Peyer's patch (tissue), 4 donors: ENCODE measurements at regions not wholly inside any gene's neighbourhood (a gene's known extent, or its start where the extent isn't known, plus 50 kb on each side); places are given as distances from the start of the nearest gene placed in this dataset.

Experiments
- DNase-seq, 3 donors: peaks; one replicate each; pipeline ENCODE4 v3.0.0-alpha.2; 2017 to 2019
- H3K27ac ChIP-seq, 4 donors: fragments of 200-600 bp; sonication (generic); one replicate each; pipeline ENCODE4 v1.5.1; 2016 to 2019
- H3K27me3 ChIP-seq, 2 donors: fragments of 200-600 bp; sonication (generic); one replicate each; pipeline ENCODE4 v1.5.1; 2019
- H3K36me3 ChIP-seq, 3 donors: fragments of 200-600 bp; sonication (generic); one replicate each; pipeline ENCODE4 v1.5.1; 2016 to 2019
- H3K4me1 ChIP-seq, 4 donors: fragments of 200-600 bp; sonication (generic); one replicate each; pipeline ENCODE4 v1.5.1; 2016 to 2019
- H3K4me3 ChIP-seq, 4 donors: fragments of 200-600 bp; sonication (generic); 1 replicate in 3 of 4; 2 replicates in 1 of 4; pipeline ENCODE4 v1.5.1; 2016 to 2019; ENCODE audit warnings: mild to moderate bottlenecking in 1 of 4
- H3K9me3 ChIP-seq, 4 donors: fragments of 200-600 bp; sonication (generic); one replicate each; pipeline ENCODE4 v1.5.1; 2016 to 2019; ENCODE audit warnings: mild to moderate bottlenecking in 1 of 4
- POLR2A ChIP-seq, 2 donors: fragments of 450-650 bp; IDR thresholded peaks; one replicate each; pipeline ENCODE4 v1.5.1; 2017; ENCODE audit warnings: antibody characterized with exemption in 2 of 2, mild to moderate bottlenecking in 2 of 2, moderate library complexity in 2 of 2
- TF ChIP-seq, protein P1 (sequence below), 6 experiments: fragments of 450-650 bp in 4 of 6; fragments of 200-600 bp in 2 of 6; sonication (generic) in 1 of 6; IDR thresholded peaks; one replicate each; pipeline ENCODE4 v1.5.1; 2017 to 2019; ENCODE audit warnings: antibody characterized with exemption in 6 of 6, mild to moderate bottlenecking in 3 of 6, moderate library complexity in 1 of 6

DNA sequence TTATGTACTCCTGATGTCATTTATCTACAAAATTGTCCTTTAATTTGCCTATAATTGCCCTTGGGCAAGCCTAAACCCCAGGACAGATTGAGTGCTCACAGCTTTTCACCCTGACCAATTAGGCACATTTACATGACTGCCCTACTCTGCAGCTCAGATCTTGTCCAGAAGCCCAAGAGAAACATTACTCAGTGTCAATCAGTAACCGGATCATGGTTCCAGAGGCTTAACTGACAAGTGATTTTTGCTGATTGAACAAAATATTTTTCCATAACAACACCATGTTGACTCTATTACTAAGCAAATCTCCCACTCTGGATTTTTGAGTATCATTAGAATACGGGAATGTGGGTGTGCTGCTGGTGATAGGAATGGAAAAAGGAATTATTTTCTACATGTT, 465.4 kb upstream of the TNP1 start:
- Histone ChIP-seq H3K27me3 (no peaks in the 10 kb centered on the region), H3K36me3 (no peaks in the 10 kb centered on the region), H3K4me3 (no peak overlapping the region), H3K4me1 (no peaks in the 10 kb centered on the region), H3K9me3 (no peaks in the 10 kb centered on the region), H3K27ac (no peak overlapping the region)
- no peak for DNase-seq
- TF ChIP-seq POLR2A (IDR thresholded peaks at IDR 0.05), result no peak
- TF ChIP-seq, protein P1, sequence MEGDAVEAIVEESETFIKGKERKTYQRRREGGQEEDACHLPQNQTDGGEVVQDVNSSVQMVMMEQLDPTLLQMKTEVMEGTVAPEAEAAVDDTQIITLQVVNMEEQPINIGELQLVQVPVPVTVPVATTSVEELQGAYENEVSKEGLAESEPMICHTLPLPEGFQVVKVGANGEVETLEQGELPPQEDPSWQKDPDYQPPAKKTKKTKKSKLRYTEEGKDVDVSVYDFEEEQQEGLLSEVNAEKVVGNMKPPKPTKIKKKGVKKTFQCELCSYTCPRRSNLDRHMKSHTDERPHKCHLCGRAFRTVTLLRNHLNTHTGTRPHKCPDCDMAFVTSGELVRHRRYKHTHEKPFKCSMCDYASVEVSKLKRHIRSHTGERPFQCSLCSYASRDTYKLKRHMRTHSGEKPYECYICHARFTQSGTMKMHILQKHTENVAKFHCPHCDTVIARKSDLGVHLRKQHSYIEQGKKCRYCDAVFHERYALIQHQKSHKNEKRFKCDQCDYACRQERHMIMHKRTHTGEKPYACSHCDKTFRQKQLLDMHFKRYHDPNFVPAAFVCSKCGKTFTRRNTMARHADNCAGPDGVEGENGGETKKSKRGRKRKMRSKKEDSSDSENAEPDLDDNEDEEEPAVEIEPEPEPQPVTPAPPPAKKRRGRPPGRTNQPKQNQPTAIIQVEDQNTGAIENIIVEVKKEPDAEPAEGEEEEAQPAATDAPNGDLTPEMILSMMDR (IDR thresholded peaks at IDR 0.05), result no peak

DNA sequence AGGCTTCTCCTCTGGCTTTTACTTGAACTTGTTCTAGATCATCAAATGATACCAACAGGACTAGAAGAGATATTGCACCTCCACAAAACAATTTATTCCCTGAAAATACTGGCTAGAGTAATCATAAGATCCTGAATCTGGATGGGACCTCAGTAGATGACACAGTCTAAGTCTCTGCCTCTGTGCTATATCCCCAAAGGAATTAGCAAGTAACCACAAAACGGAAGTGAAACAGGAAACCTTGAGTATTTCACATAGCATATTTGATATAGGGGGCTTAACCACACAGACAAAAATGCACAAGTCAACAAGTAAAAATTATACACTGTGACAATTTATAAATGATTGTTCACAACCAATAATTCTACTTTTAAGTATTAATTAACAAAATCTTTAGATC, 456.9 kb upstream of the TNP1 start:
- no peaks in the 10 kb centered on the region for H3K36me3 ChIP-seq
- DNase-seq, result no peak
- H3K9me3 ChIP-seq, result no peaks in the 10 kb centered on the region
- H3K27me3 ChIP-seq, result no peaks in the 10 kb centered on the region
- no peak for TF ChIP-seq POLR2A (IDR thresholded peaks at IDR 0.05)
- TF ChIP-seq, protein P1 (IDR thresholded peaks at IDR 0.05), result no peak
- no peak overlapping the region for H3K4me3 ChIP-seq
- H3K4me1 ChIP-seq, result no peaks in the 10 kb centered on the region
- no peak overlapping the region for H3K27ac ChIP-seq

DNA sequence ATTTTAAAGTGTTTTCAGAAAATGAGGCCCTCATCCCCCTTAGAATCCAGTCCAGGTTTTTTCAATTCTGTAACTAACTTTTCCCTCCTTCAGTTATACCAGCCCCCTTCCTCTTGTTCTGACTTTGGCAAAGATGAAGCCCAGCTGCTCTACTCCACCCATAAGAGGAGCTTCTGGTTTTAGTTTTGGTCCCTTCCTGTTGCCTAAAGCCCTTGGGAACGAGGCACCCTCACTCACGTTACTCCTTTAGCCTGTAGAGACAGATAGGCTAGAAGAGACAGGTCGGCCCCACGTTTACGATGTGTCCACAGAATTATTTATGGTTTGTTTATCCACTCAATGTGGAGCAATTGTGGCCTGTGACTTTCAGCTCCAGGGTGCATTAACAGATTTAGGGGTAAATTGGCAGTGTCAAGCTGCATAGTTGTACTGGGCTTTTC, 454.2 kb upstream of the TNP1 start:
- Histone ChIP-seq H3K36me3 (no peaks in the 10 kb centered on the region), H3K27ac (no peak overlapping the region), H3K4me3 (no peak overlapping the region), H3K4me1 (no peaks in the 10 kb centered on the region), H3K9me3 (no peaks in the 10 kb centered on the region), H3K27me3 (no peaks in the 10 kb centered on the region)
- TF ChIP-seq, protein P1 (IDR thresholded peaks at IDR 0.05), result no peak
- no peak for TF ChIP-seq POLR2A (IDR thresholded peaks at IDR 0.05)
- no peak for DNase-seq

DNA sequence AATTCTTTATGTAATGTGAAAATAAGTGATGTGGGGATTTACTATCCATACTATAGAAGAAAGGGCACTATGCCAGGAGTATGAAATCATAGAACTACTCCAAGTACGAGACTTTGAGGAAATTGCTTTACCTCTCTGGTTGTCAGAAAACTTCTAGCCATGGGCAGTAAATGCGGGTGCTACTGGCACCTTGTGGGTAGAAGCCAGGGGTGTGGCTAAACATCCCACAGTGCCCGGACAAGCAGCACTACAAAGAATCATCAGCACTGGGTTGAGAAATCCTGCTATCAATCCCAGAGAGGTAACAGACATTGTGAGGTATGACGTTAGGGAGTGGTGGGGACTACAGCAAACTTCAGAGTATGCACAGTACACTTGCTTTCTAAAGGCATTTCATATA, 453.5 kb upstream of the TNP1 start:
- Histone ChIP-seq H3K4me1 (no peaks in the 10 kb centered on the region), H3K9me3 (no peaks in the 10 kb centered on the region), H3K4me3 (no peak overlapping the region), H3K27me3 (no peaks in the 10 kb centered on the region), H3K36me3 (no peaks in the 10 kb centered on the region), H3K27ac (no peak overlapping the region)
- DNase-seq, result no peak
- TF ChIP-seq POLR2A (IDR thresholded peaks at IDR 0.05), result no peak
- TF ChIP-seq, protein P1 (IDR thresholded peaks at IDR 0.05), result no peak

DNA sequence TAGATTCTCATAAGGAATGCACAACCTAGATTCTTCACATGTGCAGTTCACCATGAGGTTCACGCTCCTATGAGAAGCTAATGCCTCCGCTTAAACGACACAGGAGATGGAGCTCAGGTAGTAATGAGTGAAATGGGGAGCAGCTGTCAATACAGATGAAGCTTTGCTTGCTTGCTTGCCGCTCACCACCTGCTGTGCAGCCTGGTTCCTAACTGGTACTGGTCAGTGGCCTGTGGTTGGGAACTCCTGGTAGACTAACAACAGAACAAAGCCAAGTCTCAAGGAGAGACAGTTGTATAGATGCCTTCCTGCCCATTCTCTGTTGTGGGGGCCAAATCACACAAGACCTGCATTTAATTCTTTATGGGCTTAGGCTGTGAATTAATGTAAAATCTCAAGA, 449.2 kb upstream of the TNP1 start:
- no peaks in the 10 kb centered on the region for H3K4me1 ChIP-seq
- H3K4me3 ChIP-seq, result no peak overlapping the region
- H3K36me3 ChIP-seq, result no peaks in the 10 kb centered on the region
- TF ChIP-seq POLR2A (IDR thresholded peaks at IDR 0.05), result no peak
- TF ChIP-seq, protein P1 (IDR thresholded peaks at IDR 0.05), result no peak
- no peaks in the 10 kb centered on the region for H3K9me3 ChIP-seq
- no peak overlapping the region for H3K27ac ChIP-seq
- DNase-seq, result no peak
- no peaks in the 10 kb centered on the region for H3K27me3 ChIP-seq

DNA sequence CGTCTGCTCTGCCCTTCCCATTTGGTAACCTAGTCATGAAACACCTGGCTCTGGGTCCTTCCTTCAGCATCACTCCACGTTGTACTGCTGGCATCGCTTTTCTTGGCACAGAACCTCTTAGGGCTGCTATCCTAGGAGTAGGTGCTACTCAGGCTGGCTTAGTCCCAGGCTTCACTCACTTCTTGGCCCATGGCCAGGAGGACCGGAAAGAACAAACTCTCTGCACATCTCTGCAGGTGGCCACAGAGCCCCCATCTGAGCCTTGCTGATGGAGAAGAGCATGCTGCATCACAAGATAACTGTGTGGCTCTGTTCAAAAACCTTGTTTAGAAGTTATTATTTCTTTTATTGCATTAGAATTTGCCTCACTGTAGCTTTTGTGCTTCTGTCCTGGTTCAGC, 447.2 kb upstream of the TNP1 start:
- no peak for DNase-seq
- Histone ChIP-seq H3K4me1 (no peaks in the 10 kb centered on the region), H3K9me3 (no peaks in the 10 kb centered on the region), H3K4me3 (no peak overlapping the region), H3K36me3 (no peaks in the 10 kb centered on the region), H3K27me3 (no peaks in the 10 kb centered on the region), H3K27ac (no peak overlapping the region)
- TF ChIP-seq, protein P1 (IDR thresholded peaks at IDR 0.05), result no peak
- no peak for TF ChIP-seq POLR2A (IDR thresholded peaks at IDR 0.05)
